Colonic mucosa (tissue), 4 donors: ENCODE measurements at regions not wholly inside any gene's neighbourhood (a gene's known extent, or its start where the extent isn't known, plus 50 kb on each side); places are given as distances from the start of the nearest gene placed in this dataset.
A peak's percentile ranks its signal among the peaks of the same experiment; 100 is the strongest.

Experiments
- DNase-seq: peaks from one replicate; pipeline ENCODE4 v3.0.0-alpha.2; 2020
- H3K27ac ChIP-seq: fragments of 200-600 bp; one replicate; pipeline ENCODE4 v1.8.0; 2021
- H3K27me3 ChIP-seq: fragments of 200-600 bp; one replicate; pipeline ENCODE4 v1.8.0; 2021
- H3K36me3 ChIP-seq: fragments of 200-600 bp; one replicate; pipeline ENCODE4 v1.8.0; 2021
- H3K4me1 ChIP-seq: fragments of 200-600 bp; one replicate; pipeline ENCODE4 v1.8.0; 2021; ENCODE audit warnings: mild to moderate bottlenecking
- H3K4me3 ChIP-seq: fragments of 200-600 bp; one replicate; pipeline ENCODE4 v1.8.0; 2021
- H3K9ac ChIP-seq, 2 donors: one replicate each; pipeline ENCODE4 v1.7.0; 2013; ENCODE audit warnings: control low read depth in 2 of 2, low read depth in 2 of 2, low read length in 2 of 2
- H3K9me3 ChIP-seq: fragments of 200-600 bp; one replicate; pipeline ENCODE4 v1.8.0; 2021
- CTCF ChIP-seq: fragments of 200-600 bp; IDR thresholded peaks from one replicate; pipeline ENCODE4 v1.8.0; 2022; ENCODE audit warnings: antibody characterized with exemption, mild to moderate bottlenecking
- intact Hi-C: fragments of 100-400 bp; cut with DNase I; formaldehyde crosslinking; loops from one replicate; pipeline ENCODE4 v1.14.1; 2022
- donor health status: healthy.
- donor health status: DM: no; HTN: no; CAD: no.
- donor health status: DM: no; HTN: no; CAD: no.

DNA sequence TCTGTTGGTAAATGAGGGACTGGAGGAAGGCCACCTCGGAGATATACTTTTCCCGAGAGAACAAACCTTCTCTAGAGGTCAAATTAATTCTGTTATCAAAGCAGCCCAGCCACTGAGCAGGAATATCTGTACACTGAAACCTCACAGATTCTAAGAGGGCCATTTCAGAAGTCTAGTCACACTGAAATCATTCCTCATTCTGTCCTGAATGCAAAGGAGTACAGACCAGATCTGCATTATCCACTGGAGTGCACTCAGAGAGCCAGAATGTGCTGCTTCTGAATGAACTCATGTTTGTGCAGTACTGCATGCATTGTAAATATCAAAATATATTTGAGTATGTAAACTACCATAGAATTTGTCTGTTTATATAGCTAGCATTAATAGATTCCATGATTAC lies 278.3 kb upstream of the FSTL5 start:
- no peaks in the 10 kb centered on the region for H3K27me3 ChIP-seq
- intact Hi-C loops: loop anchor here (10.0 kb wide), 1 partner anchor 277 kb away; the partner anchor contains the start of gene FSTL5
- no peak for TF ChIP-seq CTCF

GRCh38 chr4:162422312-162422711 lies 258.5 kb upstream of the FSTL5 start:
- no peak for DNase-seq
- no peaks in the 10 kb centered on the region for H3K4me1 ChIP-seq
- no peaks in the 10 kb centered on the region for H3K36me3 ChIP-seq
- TF ChIP-seq CTCF: no peak
- H3K27me3 ChIP-seq: no peaks in the 10 kb centered on the region
- no peak overlapping the region for H3K4me3 ChIP-seq
- no peak overlapping the region for H3K9ac ChIP-seq
- H3K9me3 ChIP-seq: no peaks in the 10 kb centered on the region
- intact Hi-C loops: no loop called here
- no peak overlapping the region for H3K27ac ChIP-seq

More for the DNA sequence above, 278.3 kb upstream of the FSTL5 start:
- H3K36me3 ChIP-seq: no peaks in the 10 kb centered on the region
- no peak overlapping the region for H3K27ac ChIP-seq
- H3K4me1 ChIP-seq: no peaks in the 10 kb centered on the region
- no peaks in the 10 kb centered on the region for H3K9me3 ChIP-seq
- H3K4me3 ChIP-seq: no peak overlapping the region
- DNase-seq: no peak
- H3K9ac ChIP-seq: no peak overlapping the region

DNA sequence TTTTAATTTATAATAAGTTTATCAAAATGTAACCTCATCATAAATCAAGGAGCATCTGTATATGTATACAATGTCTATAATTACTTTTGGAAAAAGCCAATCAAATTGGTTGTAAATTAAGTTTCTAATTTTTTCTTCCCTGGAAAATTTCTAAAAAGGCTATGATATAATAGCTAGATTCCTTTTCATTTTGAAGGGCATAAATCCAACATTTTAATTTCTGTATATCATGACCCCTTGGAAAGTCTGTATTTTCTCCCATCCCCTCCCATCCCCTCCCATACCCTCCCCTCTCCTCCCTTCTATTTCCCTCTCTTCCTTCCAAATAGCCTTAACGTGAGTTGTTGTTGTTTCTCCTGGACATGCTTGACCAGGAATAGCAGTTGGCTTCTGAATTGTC lies 247.1 kb upstream of the FSTL5 start:
- Histone ChIP-seq H3K9me3 (no peaks in the 10 kb centered on the region), H3K27me3 (no peaks in the 10 kb centered on the region), H3K36me3 (no peaks in the 10 kb centered on the region), H3K9ac (no peak overlapping the region), H3K4me3 (no peak overlapping the region), H3K27ac (no peak overlapping the region), H3K4me1 (peaks cover 11% of the 10 kb centered on the region)
- DNase-seq: no peak
- intact Hi-C loops: no loop called here
- TF ChIP-seq CTCF: no peak

- intact Hi-C loops: no loop called here
- TF ChIP-seq CTCF: no peak
- Histone ChIP-seq H3K27ac (no peak overlapping the region), H3K9ac (no peak overlapping the region), H3K27me3 (no peaks in the 10 kb centered on the region), H3K4me1 (peaks cover 11% of the 10 kb centered on the region), H3K36me3 (no peaks in the 10 kb centered on the region), H3K4me3 (no peak overlapping the region), H3K9me3 (no peaks in the 10 kb centered on the region)
- DNase-seq: no peak
These were observed 245.2 kb upstream of the FSTL5 start for GRCh38 chr4:162409048-162409447.

DNA sequence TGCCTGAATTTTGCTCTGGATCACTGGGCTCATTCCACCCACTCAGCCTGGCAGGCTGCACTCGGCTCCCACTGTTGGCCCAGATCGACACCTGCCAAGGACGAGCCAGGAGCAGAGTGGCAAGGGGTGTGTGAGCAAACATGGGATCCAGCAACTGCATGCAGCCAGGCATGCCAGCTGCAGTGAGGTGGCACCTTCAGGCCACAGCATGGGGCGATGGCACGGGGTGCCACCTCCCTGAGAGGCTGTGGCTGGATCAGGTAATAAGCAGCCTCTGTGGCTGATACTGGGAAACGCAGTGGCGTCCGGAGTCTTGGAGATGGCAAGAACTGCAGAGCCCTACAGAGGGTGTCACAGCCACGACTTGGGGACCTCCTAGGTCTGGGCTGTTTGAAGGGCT lies 244.5 kb upstream of the FSTL5 start:
- Histone ChIP-seq H3K4me1 (peaks cover 11% of the 10 kb centered on the region), H3K27ac (peak overlapping the region; percentile 68), H3K36me3 (no peaks in the 10 kb centered on the region), H3K27me3 (no peaks in the 10 kb centered on the region), H3K9me3 (no peaks in the 10 kb centered on the region), H3K4me3 (no peak overlapping the region), H3K9ac (no peak overlapping the region)
- intact Hi-C loops: no loop called here
- TF ChIP-seq CTCF: no peak
- peak; percentile 55 for DNase-seq
